Adrenal gland (tissue), 9 donors: ENCODE measurements at regions not wholly inside any gene's neighbourhood (a gene's known extent, or its start where the extent isn't known, plus 50 kb on each side); places are given as distances from the start of the nearest gene placed in this dataset.
"Not testable (repeated sequence)": the region's sequence is repeated elsewhere in the genome, so short reads cannot be mapped to it uniquely, and the experiment has no call there.

Experiments used
- DNase-seq, 7 donors: peaks; one replicate each; pipeline ENCODE4 v3.0.0-alpha.2; 2019 to 2020
- H3K27ac ChIP-seq, 5 donors: fragments of 200-600 bp; sonication (generic) in 4 of 5; 1 replicate in 3 of 5; 2 replicates in 2 of 5; pipeline versions ENCODE4 v1.5.1 to v1.8.0; 2016 to 2020; ENCODE audit warnings: mild to moderate bottlenecking in 1 of 5
- H3K27me3 ChIP-seq: fragments of 200-600 bp; 2 replicates; pipeline ENCODE4 v1.8.0; 2021
- H3K36me3 ChIP-seq, 2 donors: fragments of 200-600 bp; replicated peaks in 1 of 2; 1 replicate in 1 of 2; 2 replicates in 1 of 2; pipeline versions ENCODE4 v1.5.1 to v1.8.0; 2018 to 2022
- H3K4me1 ChIP-seq, 2 donors: fragments of 200-600 bp; replicated peaks in 1 of 2; 1 replicate in 1 of 2; 2 replicates in 1 of 2; pipeline versions ENCODE4 v1.5.1 to v1.8.0; 2018 to 2021
- H3K4me3 ChIP-seq, 4 donors: fragments of 200-600 bp; sonication (generic) in 3 of 4; one replicate each; pipeline ENCODE4 v1.5.1; 2016 to 2018
- H3K9me3 ChIP-seq, 3 donors: fragments of 200-600 bp; sonication (generic) in 1 of 3; replicated peaks in 1 of 3; 1 replicate in 2 of 3; 2 replicates in 1 of 3; pipeline versions ENCODE4 v1.5.1 to v1.8.0; 2016 to 2021
- CTCF ChIP-seq, 6 experiments: fragments of 450-650 bp in 4 of 6; fragments of 200-600 bp in 2 of 6; sonication (generic) in 1 of 6; IDR thresholded peaks; 1 replicate in 5 of 6; 2 replicates in 1 of 6; pipeline versions ENCODE4 v1.5.1 to v1.8.0; 2016 to 2021; ENCODE audit warnings: antibody characterized with exemption in 6 of 6, mild to moderate bottlenecking in 2 of 6, moderate library complexity in 1 of 6
- POLR2A ChIP-seq, 2 donors: fragments of 450-650 bp; IDR thresholded peaks; one replicate each; pipeline ENCODE4 v1.6.1; 2017; ENCODE audit warnings: antibody characterized with exemption in 2 of 2, mild to moderate bottlenecking in 2 of 2, moderate library complexity in 1 of 2
- WGBS, 4 donors: extraction: QIAGEN DNeasy Blood & Tissue Kit in 2 of 4; methylation state at CpG; one replicate each; pipeline versions ENCODE4 v1.1.5 to v1.1.7; 2013 to 2017; 5-methylcytosine and 5-hydroxymethylcytosine counted together
- intact Hi-C, 2 donors: fragments of 100-400 bp; cut with DNase I; formaldehyde crosslinking; loops; one replicate each; pipeline versions ENCODE4 v1.14.1 to v1.15.0; 2022 to 2023
- donor health status: healthy with polysubstance abuse.
- donor health status: Bipolar disorder and iron deficiency.
- donor health status: DM: yes; HTN: yes; CAD: no.
- donor health status: DM: no; HTN: no; CAD: no.
- donor health status: DM: no; HTN: no; CAD: no.

- Histone ChIP-seq H3K9me3 (no peaks in the 10 kb centered on the region), H3K36me3 (no peaks in the 10 kb centered on the region), H3K27ac (no peak overlapping the region), H3K4me1 (no peaks in the 10 kb centered on the region), H3K4me3 (no peak overlapping the region), H3K27me3 (no peaks in the 10 kb centered on the region)
- TF ChIP-seq POLR2A (IDR thresholded peaks at IDR 0.05) = no peak
- no peak for TF ChIP-seq CTCF (IDR thresholded peaks at IDR 0.05)
- no peak for DNase-seq
- 68 to 80% (median 72%) methylated on average over 5 of the region's 5 CpGs for WGBS, 4 donors
- intact Hi-C loops = no loop called here
Measured at GRCh38 chr18:30679285-30679930, 363.1 kb downstream of the DSC3 start.

- H3K9me3 ChIP-seq, DNase-seq: not testable (repeated sequence)
Measured at GRCh38 chr18:30677813-30678212, 364.7 kb downstream of the DSC3 start.

DNA sequence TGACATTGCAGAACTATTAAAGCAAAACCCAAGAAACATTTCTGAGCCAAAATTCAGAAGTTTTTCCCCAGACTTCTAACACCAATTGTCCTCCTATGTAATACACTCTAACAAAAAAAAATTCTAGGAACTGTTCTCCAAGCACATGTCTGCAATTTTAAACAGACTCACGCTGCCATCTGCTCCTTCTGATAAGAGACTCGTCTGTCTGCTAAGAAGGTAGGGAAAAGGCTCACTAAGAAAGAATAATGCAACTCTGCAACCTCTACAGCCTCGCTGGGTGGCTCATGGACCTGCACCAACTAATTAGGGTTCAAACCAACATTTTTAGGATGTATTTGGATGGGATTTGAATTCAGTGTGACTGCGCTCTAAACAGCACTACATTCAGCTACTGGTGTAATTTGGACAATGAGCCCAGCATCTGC, 366.5 kb downstream of the DSC3 start:
- DNase-seq = no peak
- Histone ChIP-seq H3K27ac (no peak overlapping the region), H3K27me3 (no peaks in the 10 kb centered on the region), H3K36me3 (no peaks in the 10 kb centered on the region), H3K9me3 (no peaks in the 10 kb centered on the region), H3K4me1 (no peaks in the 10 kb centered on the region), H3K4me3 (no peak overlapping the region)
- TF ChIP-seq CTCF (IDR thresholded peaks at IDR 0.05) (no peak), POLR2A (IDR thresholded peaks at IDR 0.05) (no peak)
- 15 to 19% (median 17%) methylated on average over 4 of the region's 4 CpGs for WGBS, 4 donors
- intact Hi-C loops = no loop called here

More at GRCh38 chr18:30677813-30678212, 364.7 kb downstream of the DSC3 start:
- H3K27ac ChIP-seq, H3K4me1 ChIP-seq, intact Hi-C loops, H3K4me3 ChIP-seq, H3K36me3 ChIP-seq, H3K27me3 ChIP-seq: not testable (repeated sequence)
- 76 to 86% (median 81%) methylated on average over 5 of the region's 5 CpGs for WGBS, 4 donors

GRCh38 chr18:30675493-30675892, 367.0 kb downstream of the DSC3 start:
- H3K36me3 ChIP-seq = no peaks in the 10 kb centered on the region
- H3K27ac ChIP-seq = no peak overlapping the region
- H3K4me3 ChIP-seq = no peak overlapping the region
- no peaks in the 10 kb centered on the region for H3K9me3 ChIP-seq
- no peak for TF ChIP-seq CTCF (IDR thresholded peaks at IDR 0.05)
- TF ChIP-seq POLR2A (IDR thresholded peaks at IDR 0.05) = no peak
- no peaks in the 10 kb centered on the region for H3K4me1 ChIP-seq
- DNase-seq = no peak
- intact Hi-C loops = no loop called here
- H3K27me3 ChIP-seq = no peaks in the 10 kb centered on the region
- 64 to 78% (median 69%) methylated on average over 2 of the region's 2 CpGs for WGBS, 4 donors

- DNase-seq = no peak
- Histone ChIP-seq H3K4me3 (no peak overlapping the region), H3K9me3 (no peaks in the 10 kb centered on the region), H3K4me1 (no peaks in the 10 kb centered on the region), H3K27ac (no peak overlapping the region), H3K27me3 (no peaks in the 10 kb centered on the region), H3K36me3 (no peaks in the 10 kb centered on the region)
- no peak for TF ChIP-seq POLR2A (IDR thresholded peaks at IDR 0.05)
- no peak for TF ChIP-seq CTCF (IDR thresholded peaks at IDR 0.05)
- intact Hi-C loops = no loop called here
- 72 to 83% (median 77%) methylated on average over 4 of the region's 4 CpGs for WGBS, 4 donors
Measured at GRCh38 chr18:30675072-30675471, 367.5 kb downstream of the DSC3 start.
